Memory B cell (primary cell): ENCODE measurements at regions not wholly inside any gene's neighbourhood (a gene's known extent, or its start where the extent isn't known, plus 50 kb on each side); places are given as distances from the start of the nearest gene placed in this dataset.

Experiments used
- ATAC-seq: fragments of 150-1000 bp; cut with Tn5 transposase; 2 replicates; pipeline ENCODE4 v1.10.0; 2021; ENCODE audit warnings: low read depth, mild to moderate bottlenecking, moderate library complexity
- DNase-seq, 2 donors: peaks; one replicate each; pipeline ENCODE4 v3.0.0; 2022; ENCODE audit warnings: low spot score in 2 of 2
- H3K27ac Mint-ChIP-seq: one replicate; pipeline ENCODE4 v1.8.0; 2022; ENCODE audit warnings: mild to moderate bottlenecking, moderate library complexity, mixed read lengths
- H3K27me3 Mint-ChIP-seq: one replicate; pipeline ENCODE4 v1.8.0; 2022; ENCODE audit warnings: mixed read lengths
- H3K36me3 Mint-ChIP-seq: one replicate; pipeline ENCODE4 v1.8.0; 2022; ENCODE audit warnings: mild to moderate bottlenecking, mixed read lengths
- H3K4me1 Mint-ChIP-seq: one replicate; pipeline ENCODE4 v1.8.0; 2022; ENCODE audit warnings: mixed read lengths
- H3K4me3 Mint-ChIP-seq: one replicate; pipeline ENCODE4 v1.8.0; 2022; ENCODE audit warnings: mild to moderate bottlenecking, moderate library complexity, mixed read lengths
- H3K9me3 Mint-ChIP-seq: one replicate; pipeline ENCODE4 v1.8.0; 2022; ENCODE audit warnings: mixed read lengths

GRCh38 chr10:85147346-85148250, 819.2 kb downstream of the CCSER2 start:
- Mint-ChIP-seq H3K27me3 (no peaks in the 10 kb centered on the region), H3K9me3 (peaks cover 4% of the 10 kb centered on the region), H3K4me1 (no peaks in the 10 kb centered on the region), H3K4me3 (no peak overlapping the region), H3K27ac (no peak overlapping the region), H3K36me3 (no peaks in the 10 kb centered on the region)
- DNase-seq = no peak
- ATAC-seq = no peak

GRCh38 chr10:85148693-85149640, 820.6 kb downstream of the CCSER2 start:
- Mint-ChIP-seq H3K4me3 (no peak overlapping the region), H3K36me3 (no peaks in the 10 kb centered on the region), H3K4me1 (no peaks in the 10 kb centered on the region), H3K27ac (no peak overlapping the region), H3K9me3 (peaks cover 4% of the 10 kb centered on the region), H3K27me3 (no peaks in the 10 kb centered on the region)
- DNase-seq (no peak), ATAC-seq (no peak)

GRCh38 chr10:85149766-85150165, 821.4 kb downstream of the CCSER2 start:
- H3K36me3 Mint-ChIP-seq = no peaks in the 10 kb centered on the region
- no peak for ATAC-seq
- DNase-seq = no peak
- H3K27ac Mint-ChIP-seq = no peak overlapping the region
- peaks cover 2% of the 10 kb centered on the region for H3K9me3 Mint-ChIP-seq
- no peaks in the 10 kb centered on the region for H3K4me1 Mint-ChIP-seq
- no peaks in the 10 kb centered on the region for H3K27me3 Mint-ChIP-seq
- no peak overlapping the region for H3K4me3 Mint-ChIP-seq

GRCh38 chr10:85151506-85151905, 823.1 kb downstream of the CCSER2 start:
- Mint-ChIP-seq H3K9me3 (peaks cover 2% of the 10 kb centered on the region), H3K36me3 (no peaks in the 10 kb centered on the region), H3K4me3 (no peak overlapping the region), H3K27me3 (no peaks in the 10 kb centered on the region), H3K4me1 (no peaks in the 10 kb centered on the region), H3K27ac (no peak overlapping the region)
- no peak for DNase-seq
- ATAC-seq = no peak

GRCh38 chr10:85152496-85152895, 824.1 kb downstream of the CCSER2 start:
- no peaks in the 10 kb centered on the region for H3K4me1 Mint-ChIP-seq
- no peak overlapping the region for H3K27ac Mint-ChIP-seq
- DNase-seq = no peak

GRCh38 chr10:85152911-85153310, 824.5 kb downstream of the CCSER2 start:
- H3K9me3 Mint-ChIP-seq = peaks cover 2% of the 10 kb centered on the region
- no peaks in the 10 kb centered on the region for H3K27me3 Mint-ChIP-seq
- H3K4me1 Mint-ChIP-seq = no peaks in the 10 kb centered on the region
- H3K4me3 Mint-ChIP-seq = no peak overlapping the region
- no peak overlapping the region for H3K27ac Mint-ChIP-seq
- no peak for ATAC-seq
- DNase-seq = no peak
- no peaks in the 10 kb centered on the region for H3K36me3 Mint-ChIP-seq

More at GRCh38 chr10:85152496-85152895, 824.1 kb downstream of the CCSER2 start:
- H3K36me3 Mint-ChIP-seq = no peaks in the 10 kb centered on the region
- no peaks in the 10 kb centered on the region for H3K27me3 Mint-ChIP-seq
- no peak for ATAC-seq
- no peak overlapping the region for H3K4me3 Mint-ChIP-seq
- H3K9me3 Mint-ChIP-seq = peaks cover 2% of the 10 kb centered on the region

- Mint-ChIP-seq H3K27ac (no peak overlapping the region), H3K4me1 (no peaks in the 10 kb centered on the region), H3K27me3 (no peaks in the 10 kb centered on the region), H3K9me3 (no peaks in the 10 kb centered on the region), H3K4me3 (no peak overlapping the region), H3K36me3 (no peaks in the 10 kb centered on the region)
- DNase-seq (no peak), ATAC-seq (no peak)
Observed at GRCh38 chr10:85157206-85157605, 828.8 kb downstream of the CCSER2 start.

GRCh38 chr10:85168243-85168642, 839.9 kb downstream of the CCSER2 start:
- peaks cover 6% of the 10 kb centered on the region for H3K9me3 Mint-ChIP-seq
- no peaks in the 10 kb centered on the region for H3K36me3 Mint-ChIP-seq
- no peaks in the 10 kb centered on the region for H3K27me3 Mint-ChIP-seq
- ATAC-seq (no peak), DNase-seq (no peak)
- no peaks in the 10 kb centered on the region for H3K4me1 Mint-ChIP-seq
- H3K4me3 Mint-ChIP-seq = no peak overlapping the region
- no peak overlapping the region for H3K27ac Mint-ChIP-seq

GRCh38 chr10:85170026-85170425, 841.6 kb downstream of the CCSER2 start:
- Mint-ChIP-seq H3K4me1 (no peaks in the 10 kb centered on the region), H3K9me3 (peaks cover 7% of the 10 kb centered on the region), H3K27me3 (no peaks in the 10 kb centered on the region), H3K36me3 (no peaks in the 10 kb centered on the region), H3K4me3 (no peak overlapping the region), H3K27ac (no peak overlapping the region)
- DNase-seq (no peak), ATAC-seq (no peak)

GRCh38 chr10:85175635-85176034, 847.2 kb downstream of the CCSER2 start:
- Mint-ChIP-seq H3K36me3 (no peaks in the 10 kb centered on the region), H3K27ac (no peak overlapping the region), H3K4me3 (no peak overlapping the region), H3K4me1 (no peaks in the 10 kb centered on the region), H3K9me3 (peaks cover 7% of the 10 kb centered on the region), H3K27me3 (peaks cover 2% of the 10 kb centered on the region)
- no peak for ATAC-seq
- no peak for DNase-seq

GRCh38 chr10:85177767-85178166, 849.4 kb downstream of the CCSER2 start:
- DNase-seq = no peak
- Mint-ChIP-seq H3K36me3 (no peaks in the 10 kb centered on the region), H3K4me1 (no peaks in the 10 kb centered on the region), H3K27ac (no peak overlapping the region), H3K27me3 (peaks cover 2% of the 10 kb centered on the region), H3K4me3 (no peak overlapping the region), H3K9me3 (peaks cover 3% of the 10 kb centered on the region)
- no peak for ATAC-seq

- no peaks in the 10 kb centered on the region for H3K36me3 Mint-ChIP-seq
- no peaks in the 10 kb centered on the region for H3K9me3 Mint-ChIP-seq
- ATAC-seq (no peak), DNase-seq (no peak)
- H3K4me3 Mint-ChIP-seq = no peak overlapping the region
- no peak overlapping the region for H3K27ac Mint-ChIP-seq
- H3K4me1 Mint-ChIP-seq = no peaks in the 10 kb centered on the region
- no peaks in the 10 kb centered on the region for H3K27me3 Mint-ChIP-seq
Observed at GRCh38 chr10:85187047-85187446, 858.7 kb downstream of the CCSER2 start.

GRCh38 chr10:85188770-85189484, 860.5 kb downstream of the CCSER2 start:
- H3K36me3 Mint-ChIP-seq = no peaks in the 10 kb centered on the region
- H3K9me3 Mint-ChIP-seq = no peaks in the 10 kb centered on the region
- H3K4me3 Mint-ChIP-seq = no peak overlapping the region
- ATAC-seq = no peak
- H3K27me3 Mint-ChIP-seq = no peaks in the 10 kb centered on the region
- H3K4me1 Mint-ChIP-seq = no peaks in the 10 kb centered on the region
- no peak for DNase-seq
- H3K27ac Mint-ChIP-seq = no peak overlapping the region

- H3K27me3 Mint-ChIP-seq = no peaks in the 10 kb centered on the region
- no peak for DNase-seq
- no peak overlapping the region for H3K4me3 Mint-ChIP-seq
- no peak for ATAC-seq
- no peaks in the 10 kb centered on the region for H3K36me3 Mint-ChIP-seq
- no peaks in the 10 kb centered on the region for H3K9me3 Mint-ChIP-seq
- H3K4me1 Mint-ChIP-seq = no peaks in the 10 kb centered on the region
- H3K27ac Mint-ChIP-seq = no peak overlapping the region
Observed at GRCh38 chr10:85193796-85194195, 865.4 kb downstream of the CCSER2 start.
